Natural killer cell (primary cell): ENCODE measurements at regions not wholly inside any gene's neighbourhood (a gene's known extent, or its start where the extent isn't known, plus 50 kb on each side); places are given as distances from the start of the nearest gene placed in this dataset.

Source experiments
- ATAC-seq, 3 donors: fragments of 150-1000 bp in 2 of 3; fragments of 200-7000 bp in 1 of 3; cut with Tn5 transposase; 1 replicate in 1 of 3; 2 replicates in 2 of 3; pipeline ENCODE4 v1.10.0; 2021; ENCODE audit warnings: mild to moderate bottlenecking in 2 of 3, moderate library complexity in 2 of 3
- DNase-seq, 2 donors: peaks; one replicate each; pipeline versions ENCODE4 v3.0.0 to v3.0.0-alpha.2; 2013 to 2021; ENCODE audit warnings: mixed read lengths in 1 of 2
- H3K27ac ChIP-seq: one replicate; pipeline ENCODE4 v1.5.1; 2013; ENCODE audit warnings: mild to moderate bottlenecking, low read length
- H3K27me3 ChIP-seq: one replicate; pipeline ENCODE4 v1.6.1; 2013; ENCODE audit warnings: low read length; ENCODE audit not compliant: control insufficient read depth, insufficient read depth
- H3K36me3 ChIP-seq: one replicate; pipeline ENCODE4 v1.6.1; 2013; ENCODE audit warnings: low read length; ENCODE audit not compliant: control insufficient read depth, insufficient read depth
- H3K4me1 ChIP-seq: one replicate; pipeline ENCODE4 v1.6.1; 2013; ENCODE audit warnings: low read length; ENCODE audit not compliant: control insufficient read depth, insufficient read depth
- H3K4me3 ChIP-seq: one replicate; pipeline ENCODE4 v1.5.1; 2013; ENCODE audit warnings: low read length
- H3K9me3 ChIP-seq: one replicate; pipeline ENCODE4 v1.6.1; 2013; ENCODE audit warnings: low read length; ENCODE audit not compliant: control insufficient read depth, insufficient read depth
- H3K27ac Mint-ChIP-seq, 2 donors: one replicate each; pipeline ENCODE4 v1.8.0; 2022; ENCODE audit warnings: mild to moderate bottlenecking in 2 of 2, mixed read lengths in 2 of 2, moderate library complexity in 1 of 2
- H3K27me3 Mint-ChIP-seq, 2 donors: one replicate each; pipeline ENCODE4 v1.8.0; 2022; ENCODE audit warnings: low read depth in 2 of 2, mixed read lengths in 2 of 2
- H3K36me3 Mint-ChIP-seq: one replicate; pipeline ENCODE4 v1.8.0; 2022; ENCODE audit warnings: mixed read lengths
- H3K4me1 Mint-ChIP-seq, 2 donors: one replicate each; pipeline ENCODE4 v1.8.0; 2022; ENCODE audit warnings: mixed read lengths in 2 of 2
- H3K4me3 Mint-ChIP-seq: one replicate; pipeline ENCODE4 v1.8.0; 2022; ENCODE audit warnings: mild to moderate bottlenecking, moderate library complexity, mixed read lengths
- H3K9me3 Mint-ChIP-seq, 2 donors: one replicate each; pipeline ENCODE4 v1.8.0; 2022; ENCODE audit warnings: mixed read lengths in 2 of 2
- CTCF ChIP-seq: fragments of 200-600 bp; IDR thresholded peaks from one replicate; pipeline ENCODE4 v1.8.0; 2022; ENCODE audit warnings: antibody characterized with exemption
- WGBS: methylation state at CpG from one replicate; pipeline ENCODE4 v1.1.7; 2013; ENCODE audit warnings: missing lambda C conversion rate; ENCODE audit not compliant: insufficient coverage; 5-methylcytosine and 5-hydroxymethylcytosine counted together
- intact Hi-C: fragments of 100-400 bp; cut with micrococcal nuclease; formaldehyde crosslinking; loops from one replicate; pipeline ENCODE4 v1.14.2; 2022

- no peak overlapping the region for H3K4me3 Mint-ChIP-seq
- H3K27ac Mint-ChIP-seq = no peak overlapping the region
- H3K27me3 Mint-ChIP-seq = peaks cover 5 to 37% of the 10 kb centered on the region in 2 donors
- Histone ChIP-seq H3K9me3 (no peaks in the 10 kb centered on the region), H3K27me3 (peaks cover 3% of the 10 kb centered on the region), H3K4me3 (no peak overlapping the region), H3K36me3 (no peaks in the 10 kb centered on the region), H3K27ac (no peak overlapping the region), H3K4me1 (peaks cover 4% of the 10 kb centered on the region)
- no peaks in the 10 kb centered on the region for H3K36me3 Mint-ChIP-seq
- no peaks in the 10 kb centered on the region for H3K4me1 Mint-ChIP-seq
- intact Hi-C loops = no loop called here
- H3K9me3 Mint-ChIP-seq = no peaks in the 10 kb centered on the region
- no peak for DNase-seq
- no peak for ATAC-seq
- no peak for TF ChIP-seq CTCF
Observed at GRCh38 chr13:40175639-40176038, 490.8 kb downstream of the FOXO1 start.

- Mint-ChIP-seq H3K27ac (no peak overlapping the region), H3K4me3 (no peak overlapping the region), H3K27me3 (peaks cover 2 to 31% of the 10 kb centered on the region in 2 donors), H3K4me1 (no peaks in the 10 kb centered on the region), H3K9me3 (no peaks in the 10 kb centered on the region), H3K36me3 (no peaks in the 10 kb centered on the region)
- 98% methylated on average over 7 of the region's 7 CpGs for WGBS
- ATAC-seq (no peak), DNase-seq (no peak)
- no peak overlapping the region for H3K27ac ChIP-seq
- peaks cover 4% of the 10 kb centered on the region for H3K4me1 ChIP-seq
- no peak for TF ChIP-seq CTCF
- peaks cover 3% of the 10 kb centered on the region for H3K27me3 ChIP-seq
- H3K36me3 ChIP-seq = no peaks in the 10 kb centered on the region
- no peaks in the 10 kb centered on the region for H3K9me3 ChIP-seq
- intact Hi-C loops = no loop called here
- H3K4me3 ChIP-seq = no peak overlapping the region
Observed at GRCh38 chr13:40176242-40176641, 490.2 kb downstream of the FOXO1 start.

GRCh38 chr13:40178130-40178529 is 488.3 kb downstream of the FOXO1 start:
- WGBS = 93% methylated on average over 5 of the region's 5 CpGs
- H3K4me3 ChIP-seq = no peak overlapping the region
- no peaks in the 10 kb centered on the region for H3K9me3 ChIP-seq
- H3K27ac Mint-ChIP-seq = no peak overlapping the region
- ATAC-seq (no peak), DNase-seq (peak in 1 of 2 donors; percentile 14)
- H3K36me3 ChIP-seq = no peaks in the 10 kb centered on the region
- H3K27me3 ChIP-seq = no peaks in the 10 kb centered on the region
- no peak overlapping the region for H3K4me3 Mint-ChIP-seq
- H3K27me3 Mint-ChIP-seq = peaks cover 2 to 17% of the 10 kb centered on the region in 2 donors
- intact Hi-C loops = no loop called here
- H3K4me1 Mint-ChIP-seq = no peaks in the 10 kb centered on the region
- H3K9me3 Mint-ChIP-seq = no peaks in the 10 kb centered on the region
- no peak overlapping the region for H3K27ac ChIP-seq
- no peaks in the 10 kb centered on the region for H3K4me1 ChIP-seq
- no peaks in the 10 kb centered on the region for H3K36me3 Mint-ChIP-seq
- no peak for TF ChIP-seq CTCF

- TF ChIP-seq CTCF = no peak
- intact Hi-C loops = no loop called here
- Mint-ChIP-seq H3K4me1 (no peaks in the 10 kb centered on the region), H3K9me3 (no peaks in the 10 kb centered on the region), H3K36me3 (no peaks in the 10 kb centered on the region), H3K4me3 (no peak overlapping the region), H3K27me3 (peaks cover 2 to 8% of the 10 kb centered on the region in 2 donors), H3K27ac (no peak overlapping the region)
- Histone ChIP-seq H3K36me3 (no peaks in the 10 kb centered on the region), H3K27ac (no peak overlapping the region), H3K4me3 (no peak overlapping the region), H3K4me1 (no peaks in the 10 kb centered on the region), H3K27me3 (no peaks in the 10 kb centered on the region), H3K9me3 (no peaks in the 10 kb centered on the region)
- no peak for ATAC-seq
- no peak for DNase-seq
- 70% methylated on average over 1 of the region's 3 CpGs for WGBS
Observed at GRCh38 chr13:40179445-40180281, 486.8 kb downstream of the FOXO1 start.
